ENCODE measurements at regions not wholly inside any gene's neighbourhood (a gene's known extent, or its start where the extent isn't known, plus 50 kb on each side); places are given as distances from the start of the nearest gene placed in this dataset.
"Not testable (repeated sequence)": the region's sequence is repeated elsewhere in the genome, so short reads cannot be mapped to it uniquely, and the experiment has no call there.

DNA sequence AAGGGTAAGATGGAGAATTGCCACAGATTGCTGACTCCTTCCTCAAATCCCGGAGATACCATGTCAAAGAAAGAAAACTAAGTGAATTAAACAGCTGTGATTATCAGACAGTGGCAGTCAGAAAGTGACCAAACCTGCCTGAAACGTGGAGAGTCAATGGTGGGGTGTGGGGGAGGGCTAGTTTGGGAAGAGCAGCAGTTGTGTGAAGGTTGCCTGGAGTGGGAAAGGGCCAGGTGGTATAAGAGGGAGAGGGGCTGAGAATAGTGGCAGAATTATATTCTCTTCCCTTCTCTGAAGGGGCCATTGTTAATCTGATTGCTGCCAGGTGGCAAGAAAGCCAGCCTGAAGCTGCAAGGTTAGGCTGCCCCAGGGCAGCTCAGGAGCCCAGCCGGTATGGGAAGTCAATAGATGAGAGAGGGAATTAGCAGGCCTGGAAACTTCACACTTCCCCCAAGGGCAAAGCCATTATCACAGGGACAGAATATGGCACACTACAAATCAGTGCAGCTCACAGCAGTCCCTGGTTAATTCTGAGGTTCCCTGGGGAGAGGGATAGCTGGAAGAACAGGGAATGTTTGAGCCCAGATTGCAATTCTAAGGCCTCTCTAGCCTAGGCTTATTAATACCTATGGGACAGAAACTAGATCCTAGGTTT is 83.9 kb upstream of the ITGB1 start:
- H3K9me3 ChIP-seq (ENCODE audit: control insufficient read depth, low read length), result no peaks in the 10 kb centered on the region
- H3K4me3 ChIP-seq (ENCODE audit: low read length), result no peak overlapping the region
- H3K27me3 ChIP-seq (ENCODE audit: control insufficient read depth, insufficient read depth, low read length), result no peaks in the 10 kb centered on the region
- H3K4me1 ChIP-seq (ENCODE audit: control insufficient read depth, insufficient read depth, low read length), result no peaks in the 10 kb centered on the region
- no peaks in the 10 kb centered on the region for H3K36me3 ChIP-seq (ENCODE audit: control insufficient read depth, insufficient read depth, low read length)
- H3K9ac ChIP-seq (ENCODE audit: low read length), result no peak overlapping the region

DNA sequence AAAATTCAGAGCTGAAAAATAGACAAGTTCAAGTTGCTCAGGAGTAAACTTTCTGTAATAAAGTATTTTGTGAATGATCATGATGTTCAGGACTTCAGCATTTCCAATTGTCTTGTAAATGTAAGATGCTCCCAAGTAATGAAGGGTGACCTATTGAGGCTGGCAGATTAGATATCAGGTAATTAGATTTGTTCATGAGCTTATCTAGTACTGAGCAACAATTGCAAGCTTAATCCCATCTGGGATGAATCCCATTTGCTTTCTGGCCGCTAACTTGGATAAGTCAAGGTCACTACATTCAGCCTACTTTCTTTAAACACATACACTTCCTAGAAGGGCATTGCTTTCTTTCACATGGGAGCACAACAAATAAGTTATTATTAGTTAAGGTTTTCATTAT is 82.4 kb upstream of the ITGB1 start:
- H3K27me3 ChIP-seq (ENCODE audit: control insufficient read depth, insufficient read depth, low read length), result no peaks in the 10 kb centered on the region
- H3K4me3 ChIP-seq (ENCODE audit: low read length), result no peak overlapping the region
- no peak overlapping the region for H3K9ac ChIP-seq (ENCODE audit: low read length)
- H3K36me3 ChIP-seq (ENCODE audit: control insufficient read depth, insufficient read depth, low read length), result no peaks in the 10 kb centered on the region
- no peaks in the 10 kb centered on the region for H3K4me1 ChIP-seq (ENCODE audit: control insufficient read depth, insufficient read depth, low read length)
- H3K9me3 ChIP-seq (ENCODE audit: control insufficient read depth, low read length), result no peaks in the 10 kb centered on the region

DNA sequence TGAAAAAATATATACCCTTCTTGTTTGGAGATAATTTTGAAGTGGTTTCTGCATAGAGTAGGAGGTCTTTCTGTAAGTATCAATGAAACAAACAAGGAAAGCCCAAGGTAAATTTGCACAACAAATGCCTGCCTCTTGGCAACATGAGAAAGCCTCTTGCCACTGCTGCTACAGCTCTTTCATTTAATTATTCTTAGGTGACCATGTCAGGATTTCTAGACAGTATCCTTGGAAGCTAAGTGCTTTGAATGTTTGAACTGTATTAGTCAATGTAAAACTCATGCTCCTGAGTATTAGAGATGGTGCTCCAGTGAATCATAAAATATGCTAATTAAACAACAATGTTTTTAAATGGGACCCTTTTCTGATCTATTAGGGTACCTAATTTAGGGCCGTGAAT is 81.2 kb upstream of the ITGB1 start:
- H3K9me3 ChIP-seq (ENCODE audit: control insufficient read depth, low read length), result no peaks in the 10 kb centered on the region
- H3K36me3 ChIP-seq (ENCODE audit: control insufficient read depth, insufficient read depth, low read length), result no peaks in the 10 kb centered on the region
- no peaks in the 10 kb centered on the region for H3K4me1 ChIP-seq (ENCODE audit: control insufficient read depth, insufficient read depth, low read length)
- no peak overlapping the region for H3K4me3 ChIP-seq (ENCODE audit: low read length)
- no peaks in the 10 kb centered on the region for H3K27me3 ChIP-seq (ENCODE audit: control insufficient read depth, insufficient read depth, low read length)
- H3K9ac ChIP-seq (ENCODE audit: low read length), result no peak overlapping the region

DNA sequence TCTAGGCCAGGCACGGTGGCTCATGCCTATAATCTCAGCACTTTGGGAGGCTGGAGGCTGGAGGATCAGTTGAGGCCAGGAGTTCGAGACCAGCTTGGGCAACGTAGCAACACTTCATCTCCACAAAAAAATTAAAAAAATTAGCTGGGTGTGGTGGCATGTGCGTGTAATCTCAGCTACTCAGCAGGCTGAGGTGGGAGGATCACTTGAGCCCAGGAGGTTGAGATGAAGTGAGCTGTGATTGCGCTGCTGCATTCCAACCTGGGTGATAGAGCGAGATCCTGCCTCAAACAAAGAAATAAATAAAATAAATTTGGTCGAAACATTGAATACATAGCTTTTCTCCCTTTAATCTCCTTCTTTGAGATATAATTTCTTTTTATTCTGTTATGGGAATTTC is 80.6 kb upstream of the ITGB1 start:
- H3K9ac ChIP-seq (ENCODE audit: low read length), result no peak overlapping the region
- no peak overlapping the region for H3K4me3 ChIP-seq (ENCODE audit: low read length)
- H3K9me3 ChIP-seq (ENCODE audit: control insufficient read depth, low read length), result no peaks in the 10 kb centered on the region
- no peaks in the 10 kb centered on the region for H3K36me3 ChIP-seq (ENCODE audit: control insufficient read depth, insufficient read depth, low read length)
- H3K27me3 ChIP-seq (ENCODE audit: control insufficient read depth, insufficient read depth, low read length), result no peaks in the 10 kb centered on the region
- no peaks in the 10 kb centered on the region for H3K4me1 ChIP-seq (ENCODE audit: control insufficient read depth, insufficient read depth, low read length)

DNA sequence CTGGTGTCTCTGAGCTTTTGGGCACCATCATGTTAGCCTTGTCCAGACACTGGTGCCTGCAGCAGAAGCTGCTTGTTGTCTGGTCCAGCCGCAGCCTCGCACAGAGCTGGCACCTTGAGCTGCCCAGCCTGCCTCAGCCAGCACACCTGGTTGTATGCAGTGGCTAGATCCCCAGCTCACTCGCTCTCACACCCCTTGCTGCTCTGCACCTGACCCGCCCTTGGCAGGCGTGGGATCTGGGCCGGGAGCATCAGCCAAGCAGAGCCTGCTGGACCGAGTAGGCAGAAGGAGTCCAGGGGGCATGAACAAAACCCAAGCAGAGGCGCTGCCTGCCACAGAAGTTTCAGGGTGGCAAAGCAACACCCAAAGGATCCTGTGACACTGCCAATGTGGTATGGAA is 79.7 kb upstream of the ITGB1 start:
- Histone ChIP-seq H3K27me3 (ENCODE audit: control insufficient read depth, insufficient read depth, low read length) (no peaks in the 10 kb centered on the region), H3K9me3 (ENCODE audit: control insufficient read depth, low read length) (no peaks in the 10 kb centered on the region), H3K4me3 (ENCODE audit: low read length) (no peak overlapping the region), H3K9ac (ENCODE audit: low read length) (no peak overlapping the region), H3K4me1 (ENCODE audit: control insufficient read depth, insufficient read depth, low read length) (no peaks in the 10 kb centered on the region), H3K36me3 (ENCODE audit: control insufficient read depth, insufficient read depth, low read length) (no peaks in the 10 kb centered on the region)

DNA sequence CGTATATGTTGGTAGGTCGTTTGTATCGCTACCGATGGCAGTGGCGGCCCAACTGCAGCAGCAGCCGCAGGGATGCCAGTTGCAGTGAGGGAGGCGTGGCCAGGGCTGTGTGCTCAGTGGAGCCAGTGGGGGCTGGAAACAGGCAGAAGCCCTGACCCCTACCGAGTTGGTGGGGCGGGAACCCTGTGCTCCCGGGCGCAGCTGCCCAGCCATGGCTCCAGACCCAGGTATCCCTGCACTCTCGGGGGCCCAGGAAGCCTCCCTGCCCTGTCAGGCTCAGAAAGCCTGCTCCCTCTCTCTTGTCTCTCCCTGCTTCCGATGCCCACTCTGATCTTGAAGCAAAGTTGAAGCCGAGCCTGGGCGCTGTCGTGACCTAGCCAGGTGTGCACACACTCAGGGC is 78.6 kb upstream of the ITGB1 start:
- no peaks in the 10 kb centered on the region for H3K4me1 ChIP-seq (ENCODE audit: control insufficient read depth, insufficient read depth, low read length)
- no peak overlapping the region for H3K9ac ChIP-seq (ENCODE audit: low read length)
- no peaks in the 10 kb centered on the region for H3K36me3 ChIP-seq (ENCODE audit: control insufficient read depth, insufficient read depth, low read length)
- H3K27me3 ChIP-seq (ENCODE audit: control insufficient read depth, insufficient read depth, low read length), result no peaks in the 10 kb centered on the region
- H3K4me3 ChIP-seq (ENCODE audit: low read length), result no peak overlapping the region
- no peaks in the 10 kb centered on the region for H3K9me3 ChIP-seq (ENCODE audit: control insufficient read depth, low read length)

DNA sequence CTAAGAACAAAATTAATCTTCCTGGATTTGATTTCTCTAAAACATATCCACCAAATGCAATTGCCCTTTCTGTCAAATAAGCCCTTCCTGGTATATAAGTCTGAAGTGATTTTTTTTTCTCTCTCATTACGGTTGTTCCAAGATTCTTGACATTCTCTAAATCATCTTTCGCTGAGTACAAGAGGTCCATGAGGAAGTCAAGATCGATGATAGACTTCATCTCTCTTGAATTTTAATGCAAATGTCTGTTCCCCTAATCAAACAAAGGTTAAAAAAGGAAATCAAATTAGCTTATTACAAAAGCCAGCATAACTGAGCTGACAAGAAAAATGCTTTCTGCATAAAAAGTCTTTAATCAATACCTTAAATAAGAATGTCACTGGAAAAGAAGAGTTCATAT is 77.4 kb upstream of the ITGB1 start:
- H3K27me3 ChIP-seq (ENCODE audit: control insufficient read depth, insufficient read depth, low read length), result no peaks in the 10 kb centered on the region
- H3K9me3 ChIP-seq (ENCODE audit: control insufficient read depth, low read length), result no peaks in the 10 kb centered on the region
- no peak overlapping the region for H3K9ac ChIP-seq (ENCODE audit: low read length)
- no peaks in the 10 kb centered on the region for H3K36me3 ChIP-seq (ENCODE audit: control insufficient read depth, insufficient read depth, low read length)
- H3K4me3 ChIP-seq (ENCODE audit: low read length), result no peak overlapping the region
- no peaks in the 10 kb centered on the region for H3K4me1 ChIP-seq (ENCODE audit: control insufficient read depth, insufficient read depth, low read length)

DNA sequence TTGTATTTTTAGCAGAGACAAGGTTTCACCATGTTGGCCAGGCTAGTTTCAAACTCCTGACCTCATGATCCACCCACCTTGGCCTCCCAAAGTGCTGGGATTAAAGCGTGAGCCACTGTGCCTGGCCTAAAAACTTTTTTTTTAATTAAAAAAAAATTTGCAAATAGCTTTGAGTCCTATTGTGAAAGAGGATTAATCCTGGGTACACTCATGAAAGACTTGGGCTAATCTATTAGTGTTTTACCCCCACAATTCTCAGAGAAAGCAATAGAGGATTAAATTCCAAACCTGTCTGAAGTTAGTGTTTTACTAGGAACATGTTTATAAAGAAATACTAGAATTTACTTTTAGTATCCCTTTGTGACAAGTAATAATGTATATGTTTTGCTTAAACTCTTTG is 76.9 kb upstream of the ITGB1 start:
- H3K4me1 ChIP-seq (ENCODE audit: control insufficient read depth, insufficient read depth, low read length), result no peaks in the 10 kb centered on the region
- no peak overlapping the region for H3K9ac ChIP-seq (ENCODE audit: low read length)
- H3K27me3 ChIP-seq (ENCODE audit: control insufficient read depth, insufficient read depth, low read length), result no peaks in the 10 kb centered on the region
- no peaks in the 10 kb centered on the region for H3K36me3 ChIP-seq (ENCODE audit: control insufficient read depth, insufficient read depth, low read length)
- H3K4me3 ChIP-seq (ENCODE audit: low read length), result no peak overlapping the region
- no peaks in the 10 kb centered on the region for H3K9me3 ChIP-seq (ENCODE audit: control insufficient read depth, low read length)

DNA sequence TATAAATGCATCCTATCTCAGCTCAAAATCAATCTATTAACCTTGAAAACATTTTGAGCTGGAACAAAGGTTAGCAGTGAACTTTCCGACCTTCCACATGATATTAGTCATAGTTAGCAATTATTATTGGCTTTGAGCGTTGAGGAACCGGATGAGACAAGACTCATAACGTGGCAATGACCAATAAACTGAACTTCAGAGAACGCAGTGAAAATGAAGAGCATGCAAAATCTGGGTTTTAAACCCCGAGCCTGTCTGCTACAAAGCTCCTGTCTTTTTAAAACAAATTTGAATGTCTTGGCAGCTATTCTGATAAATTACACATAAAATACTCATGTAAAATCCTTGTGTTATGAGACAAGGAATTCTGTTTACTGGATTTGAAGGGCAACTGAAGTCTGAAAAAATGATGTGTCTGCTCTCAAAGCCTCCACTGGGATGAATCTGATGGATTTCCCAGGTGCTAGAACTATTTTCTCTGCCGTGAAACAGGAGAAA is 74.7 kb upstream of the ITGB1 start:
- no peaks in the 10 kb centered on the region for H3K36me3 ChIP-seq (ENCODE audit: control insufficient read depth, insufficient read depth, low read length)
- no peak overlapping the region for H3K9ac ChIP-seq (ENCODE audit: low read length)
- H3K27me3 ChIP-seq (ENCODE audit: control insufficient read depth, insufficient read depth, low read length), result peaks cover 3% of the 10 kb centered on the region
- no peaks in the 10 kb centered on the region for H3K4me1 ChIP-seq (ENCODE audit: control insufficient read depth, insufficient read depth, low read length)
- no peak overlapping the region for H3K4me3 ChIP-seq (ENCODE audit: low read length)
- H3K9me3 ChIP-seq (ENCODE audit: control insufficient read depth, low read length), result no peaks in the 10 kb centered on the region

DNA sequence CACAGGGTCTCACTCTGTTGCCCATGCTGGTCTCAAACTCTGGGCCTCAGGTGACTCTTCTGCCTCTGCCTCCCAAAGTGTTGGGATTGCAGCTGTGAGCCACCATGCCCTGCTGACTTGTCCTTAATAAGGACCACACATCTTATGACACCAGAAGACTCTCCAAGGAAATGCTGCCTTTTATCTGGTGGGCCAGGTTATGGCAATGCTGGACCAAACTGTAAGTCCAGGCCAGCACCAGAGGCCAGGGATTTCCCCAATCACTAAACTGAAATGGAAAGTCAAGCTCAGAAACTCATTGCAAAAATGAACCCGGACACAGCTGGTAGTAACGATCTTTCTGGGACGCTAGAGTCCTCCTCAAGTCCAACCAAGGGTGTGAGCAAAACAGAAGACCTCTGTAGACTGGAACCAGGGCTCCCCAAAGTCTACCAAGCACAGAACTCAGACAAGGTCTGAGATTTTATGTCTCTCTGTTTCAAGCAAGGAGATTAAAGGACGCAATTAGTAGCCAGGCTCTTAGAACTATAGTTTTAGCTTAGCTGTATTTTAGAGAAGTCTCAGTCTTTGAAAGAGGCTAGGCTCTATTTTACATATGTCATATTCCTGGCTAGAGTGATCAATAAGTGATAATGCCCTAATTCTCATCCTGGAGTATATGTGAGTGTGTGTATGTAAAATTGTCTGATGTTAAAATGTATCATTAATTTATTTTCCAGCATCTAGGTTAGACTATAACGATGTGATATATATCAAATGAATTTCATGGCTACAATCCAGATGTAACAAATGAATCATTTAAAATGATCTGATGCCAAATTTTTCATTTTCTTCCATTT is 74.0 kb upstream of the ITGB1 start:
- H3K9ac ChIP-seq (ENCODE audit: low read length), result no peak overlapping the region
- no peak overlapping the region for H3K4me3 ChIP-seq (ENCODE audit: low read length)
- H3K27me3 ChIP-seq (ENCODE audit: control insufficient read depth, insufficient read depth, low read length), result peaks cover 3% of the 10 kb centered on the region
- no peaks in the 10 kb centered on the region for H3K36me3 ChIP-seq (ENCODE audit: control insufficient read depth, insufficient read depth, low read length)
- no peaks in the 10 kb centered on the region for H3K9me3 ChIP-seq (ENCODE audit: control insufficient read depth, low read length)
- H3K4me1 ChIP-seq (ENCODE audit: control insufficient read depth, insufficient read depth, low read length), result no peaks in the 10 kb centered on the region

DNA sequence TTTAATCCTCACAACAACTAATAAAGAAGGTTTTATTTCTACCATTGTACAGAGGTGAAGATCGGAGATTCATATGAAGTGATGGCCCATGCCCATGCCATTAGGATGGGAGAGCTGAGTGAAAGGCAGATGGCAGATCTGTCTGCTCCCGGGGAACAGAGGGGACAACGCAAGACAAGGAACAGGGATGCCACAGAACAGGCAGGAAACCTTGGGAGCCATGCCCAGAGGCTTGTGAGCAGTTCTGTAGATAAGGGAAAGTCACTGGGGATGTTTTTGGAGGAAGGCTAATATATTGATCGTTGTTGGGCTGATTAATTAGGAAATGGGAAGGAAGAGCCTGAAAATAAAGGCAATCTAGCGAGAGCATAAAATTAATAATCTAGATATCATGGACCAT is 73.1 kb upstream of the ITGB1 start:
- H3K4me3 ChIP-seq (ENCODE audit: low read length), result no peak overlapping the region
- peaks cover 3% of the 10 kb centered on the region for H3K27me3 ChIP-seq (ENCODE audit: control insufficient read depth, insufficient read depth, low read length)
- no peaks in the 10 kb centered on the region for H3K36me3 ChIP-seq (ENCODE audit: control insufficient read depth, insufficient read depth, low read length)
- H3K9me3 ChIP-seq (ENCODE audit: control insufficient read depth, low read length), result no peaks in the 10 kb centered on the region
- no peaks in the 10 kb centered on the region for H3K4me1 ChIP-seq (ENCODE audit: control insufficient read depth, insufficient read depth, low read length)
- no peak overlapping the region for H3K9ac ChIP-seq (ENCODE audit: low read length)

DNA sequence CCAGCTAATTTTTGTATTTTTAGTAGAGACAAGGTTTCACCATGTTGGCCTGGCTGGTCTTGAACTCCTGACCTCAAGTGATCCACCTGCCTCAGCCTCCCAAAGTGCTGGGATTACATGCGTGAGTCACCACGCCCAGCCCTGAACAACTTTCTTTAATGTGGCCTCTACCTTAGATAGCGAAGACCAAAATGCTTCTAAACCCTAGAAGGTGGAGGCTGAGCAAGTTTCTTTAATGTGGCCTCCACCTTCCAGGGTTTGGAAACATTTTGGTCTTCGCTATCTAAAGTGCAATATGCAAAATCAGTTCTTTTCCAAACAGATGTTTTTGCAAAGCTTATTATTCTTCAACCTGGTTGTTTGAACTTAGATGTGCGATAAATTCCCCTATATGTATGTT is 70.5 kb upstream of the ITGB1 start:
- H3K4me3 ChIP-seq (ENCODE audit: low read length); H3K36me3 ChIP-seq (ENCODE audit: control insufficient read depth, insufficient read depth, low read length); H3K9ac ChIP-seq (ENCODE audit: low read length); H3K9me3 ChIP-seq (ENCODE audit: control insufficient read depth, low read length); H3K4me1 ChIP-seq (ENCODE audit: control insufficient read depth, insufficient read depth, low read length); H3K27me3 ChIP-seq (ENCODE audit: control insufficient read depth, insufficient read depth, low read length): not testable (repeated sequence)
